Ovary (tissue), 7 donors: ENCODE measurements at regions not wholly inside any gene's neighbourhood (a gene's known extent, or its start where the extent isn't known, plus 50 kb on each side); places are given as distances from the start of the nearest gene placed in this dataset. TPM values are rescaled to one million over a fixed set of nuclear protein-coding genes. Genes with fewer than 3 reads are reported as not detected.

Experiments used
- DNase-seq, 5 donors: peaks; one replicate each; pipeline ENCODE4 v3.0.0-alpha.2; 2019 to 2020
- H3K27ac ChIP-seq, 2 donors: fragments of 200-600 bp; one replicate each; pipeline versions ENCODE4 v1.5.1 to v1.8.0; 2019 to 2022
- H3K27me3 ChIP-seq: fragments of 200-600 bp; one replicate; pipeline ENCODE4 v1.8.0; 2022
- H3K36me3 ChIP-seq: fragments of 200-600 bp; sonication (generic); one replicate; pipeline ENCODE4 v1.5.1; 2019
- H3K4me1 ChIP-seq: one replicate; pipeline ENCODE4 v1.8.1; 2013; ENCODE audit warnings: mild to moderate bottlenecking, moderate library complexity; ENCODE audit not compliant: insufficient read depth
- H3K4me3 ChIP-seq: fragments of 200-600 bp; sonication (generic); one replicate; pipeline ENCODE4 v1.5.1; 2017
- H3K9me3 ChIP-seq, 2 donors: fragments of 200-600 bp in 1 of 2; sonication (generic) in 1 of 2; one replicate each; pipeline versions ENCODE4 v1.5.1 to v1.8.1; 2013 to 2019; ENCODE audit warnings: mild to moderate bottlenecking in 1 of 2, moderate library complexity in 1 of 2
- CTCF ChIP-seq, 3 donors: fragments of 450-650 bp in 2 of 3; fragments of 200-600 bp in 1 of 3; IDR thresholded peaks; one replicate each; pipeline versions ENCODE4 v1.5.1 to v1.8.0; 2016 to 2022; ENCODE audit warnings: antibody characterized with exemption in 3 of 3, mild to moderate bottlenecking in 1 of 3
- EP300 ChIP-seq: sonication (generic); formaldehyde crosslinking; IDR thresholded peaks from one replicate; pipeline ENCODE4 v1.6.1; 2017; ENCODE audit warnings: antibody characterized with exemption
- POLR2A ChIP-seq: fragments of 450-650 bp; IDR thresholded peaks from one replicate; pipeline ENCODE4 v1.6.1; 2017; ENCODE audit warnings: antibody characterized with exemption, mild to moderate bottlenecking, moderate library complexity
- WGBS, 3 donors: extraction: QIAGEN DNeasy Blood & Tissue Kit in 1 of 3; methylation state at CpG; one replicate each; pipeline versions ENCODE4 v1.1.5 to v1.1.7; 2013 to 2017; 5-methylcytosine and 5-hydroxymethylcytosine counted together
- intact Hi-C, 4 donors: fragments of 100-400 bp; cut with DNase I; formaldehyde crosslinking; loops; one replicate each; pipeline versions ENCODE4 v1.11.0 to v1.15.1; 2022 to 2023
- small RNA-seq: library from RNA; depleted of rRNA; stranded (forward); fragments of <200 nt; gene quantifications from one replicate; pipeline ENCODE3, GENCODE V24; 2016
- donor health status: DM: no; HTN: no; CAD: no; lungs with moderate emphysema.
- donor health status: DM: no; HTN: no; CAD: no.
- donor health status: Bipolar disorder and iron deficiency.
- donor health status: DM: no; HTN: no; CAD: no.
- donor health status: DM: yes; HTN: yes; CAD: no.

GRCh38 chr2:9790702-9791225, 52.5 kb upstream of the TAF1B start:
- WGBS, 3 donors: 92 to 96% (median 96%) methylated on average over 8 of the region's 8 CpGs
- no peak for TF ChIP-seq POLR2A
- TF ChIP-seq EP300: no peak
- no peak for TF ChIP-seq CTCF (IDR thresholded peaks at IDR 0.05)
- Histone ChIP-seq H3K36me3 (no peaks in the 10 kb centered on the region), H3K9me3 (no peaks in the 10 kb centered on the region), H3K4me1 (no peaks in the 10 kb centered on the region), H3K27me3 (no peaks in the 10 kb centered on the region), H3K4me3 (no peak overlapping the region), H3K27ac (no peak overlapping the region)
- DNase-seq: no peak
- intact Hi-C loops: no loop called here

GRCh38 chr2:9791711-9792110, 51.6 kb upstream of the TAF1B start:
- H3K4me3 ChIP-seq: no peak overlapping the region
- no peaks in the 10 kb centered on the region for H3K9me3 ChIP-seq
- no peaks in the 10 kb centered on the region for H3K36me3 ChIP-seq
- H3K4me1 ChIP-seq: no peaks in the 10 kb centered on the region
- H3K27ac ChIP-seq: no peak overlapping the region
- intact Hi-C loops: no loop called here
- H3K27me3 ChIP-seq: no peaks in the 10 kb centered on the region
- no peak for DNase-seq
- 61 to 72% (median 65%) methylated on average over 4 of the region's 4 CpGs for WGBS, 3 donors
- no peak for TF ChIP-seq CTCF (IDR thresholded peaks at IDR 0.05)
- no peak for TF ChIP-seq EP300
- no peak for TF ChIP-seq POLR2A

- no peak overlapping the region for H3K4me3 ChIP-seq
- H3K27ac ChIP-seq: no peak overlapping the region
- 75 to 84% (median 80%) methylated on average over 13 of the region's 13 CpGs for WGBS, 3 donors
- H3K27me3 ChIP-seq: no peaks in the 10 kb centered on the region
- DNase-seq: no peak
- TF ChIP-seq EP300 (no peak), CTCF (IDR thresholded peaks at IDR 0.05) (no peak), POLR2A (no peak)
- H3K9me3 ChIP-seq: no peaks in the 10 kb centered on the region
- no peaks in the 10 kb centered on the region for H3K4me1 ChIP-seq
- intact Hi-C loops: no loop called here
- H3K36me3 ChIP-seq: no peaks in the 10 kb centered on the region
Measured at GRCh38 chr2:9793156-9793917, 49.9 kb upstream of the TAF1B start.

Small RNA genes in the stretch of these regions (small RNA-seq; reads per million reads assigned to genes)
- gene AC082651.2 (not detected), gene RNU4-73P (not detected)
